Breast epithelium (tissue), 4 donors: ENCODE measurements at regions not wholly inside any gene's neighbourhood (a gene's known extent, or its start where the extent isn't known, plus 50 kb on each side); places are given as distances from the start of the nearest gene placed in this dataset.
"Not testable (repeated sequence)": the region's sequence is repeated elsewhere in the genome, so short reads cannot be mapped to it uniquely, and the experiment has no call there.

ENCODE experiments used
- DNase-seq, 2 donors: peaks; one replicate each; pipeline ENCODE4 v3.0.0-alpha.2; 2019; ENCODE audit warnings: low spot score in 2 of 2
- H3K27ac ChIP-seq, 2 donors: fragments of 200-600 bp; sonication (generic) in 1 of 2; one replicate each; pipeline ENCODE4 v1.5.1; 2016 to 2019; ENCODE audit warnings: mild to moderate bottlenecking in 1 of 2
- H3K27me3 ChIP-seq, 2 donors: fragments of 200-600 bp; sonication (generic) in 1 of 2; one replicate each; pipeline versions ENCODE4 v1.5.1 to v1.6.0; 2017 to 2019; ENCODE audit warnings: control low read depth in 1 of 2, mild to moderate bottlenecking in 1 of 2
- H3K36me3 ChIP-seq: fragments of 200-600 bp; one replicate; pipeline ENCODE4 v1.5.1; 2019
- H3K4me1 ChIP-seq, 2 donors: fragments of 200-600 bp; sonication (generic); one replicate each; pipeline ENCODE4 v1.5.1; 2016 to 2019; ENCODE audit warnings: control low read depth in 1 of 2
- H3K4me3 ChIP-seq, 3 donors: fragments of 200-600 bp; sonication (generic); 1 replicate in 2 of 3; 2 replicates in 1 of 3; pipeline ENCODE4 v1.5.1; 2016 to 2019; ENCODE audit warnings: mild to moderate bottlenecking in 3 of 3, moderate library complexity in 2 of 3
- H3K9me3 ChIP-seq, 2 donors: fragments of 200-600 bp; sonication (generic) in 1 of 2; one replicate each; pipeline ENCODE4 v1.5.1; 2016 to 2019; ENCODE audit warnings: control low read depth in 1 of 2
- POLR2A ChIP-seq: fragments of 450-650 bp; IDR thresholded peaks from one replicate; pipeline ENCODE4 v1.6.1; 2016; ENCODE audit warnings: antibody characterized with exemption, mild to moderate bottlenecking, moderate library complexity
- POLR2AphosphoS5 ChIP-seq, 3 donors: sonication (generic); formaldehyde crosslinking; IDR thresholded peaks; one replicate each; pipeline ENCODE4 v1.6.1; 2017; ENCODE audit warnings: antibody characterized with exemption in 3 of 3
- intact Hi-C: fragments of 100-400 bp; cut with DNase I; formaldehyde crosslinking; loops from one replicate; pipeline ENCODE4 v1.15.1; 2023; ENCODE audit warnings: low total_unique reads
- TF ChIP-seq, protein P1 (sequence below), 3 donors: fragments of 450-650 bp; IDR thresholded peaks; one replicate each; pipeline ENCODE4 v1.5.1; 2016 to 2017; ENCODE audit warnings: antibody characterized with exemption in 3 of 3, mild to moderate bottlenecking in 3 of 3, moderate library complexity in 3 of 3

DNA sequence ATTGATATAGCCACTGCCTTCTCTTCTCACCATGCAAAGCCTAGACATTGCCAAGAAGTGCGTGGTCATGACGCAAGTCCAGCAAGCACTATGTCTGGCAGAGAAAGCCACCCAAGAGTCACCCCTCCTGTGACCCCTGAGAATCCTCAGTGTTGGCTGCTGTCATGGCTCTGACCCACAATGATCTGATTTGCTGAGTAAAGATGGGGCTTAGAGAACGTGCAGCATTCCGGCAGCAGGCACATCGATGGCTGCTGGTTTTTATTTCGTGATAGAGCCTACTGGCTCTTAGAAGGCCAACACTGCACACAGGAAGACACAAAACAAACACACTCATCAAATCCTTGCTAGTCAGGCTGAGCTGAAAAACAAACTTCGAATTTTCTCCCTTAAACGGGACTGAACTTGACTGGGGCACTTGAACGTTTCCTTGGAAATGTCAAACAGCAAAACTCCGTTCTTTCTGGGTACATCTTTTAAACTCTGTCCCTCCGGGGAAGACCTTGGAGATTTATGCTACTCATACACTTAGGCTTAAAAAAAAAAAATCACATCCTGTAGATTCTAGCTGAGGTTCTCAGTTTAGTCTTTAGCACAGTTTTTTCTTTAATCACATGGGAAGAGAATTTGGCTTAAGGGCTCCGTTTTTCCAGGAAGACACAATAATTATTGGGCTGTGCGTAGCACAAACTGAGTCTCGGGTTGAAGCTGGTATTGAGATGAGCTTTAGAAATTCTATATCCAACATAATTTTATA is 88.2 kb upstream of the BASP1 start:
- intact Hi-C loops: loop anchor here (10.0 kb wide), 1 partner anchor 444 kb away; no protein-coding TSS in a partner anchor

GRCh38 chr5:17130302-17130701 is 87.1 kb upstream of the BASP1 start:
- H3K27ac ChIP-seq, H3K4me1 ChIP-seq, H3K27me3 ChIP-seq, H3K4me3 ChIP-seq, intact Hi-C loops, DNase-seq, H3K9me3 ChIP-seq, H3K36me3 ChIP-seq: not testable (repeated sequence)

More for the DNA sequence above, 88.2 kb upstream of the BASP1 start:
- no peaks in the 10 kb centered on the region for H3K36me3 ChIP-seq
- DNase-seq: no peak
- TF ChIP-seq POLR2A: no peak
- TF ChIP-seq POLR2AphosphoS5 (IDR thresholded peaks at IDR 0.05): no peak
- TF ChIP-seq, protein P1, sequence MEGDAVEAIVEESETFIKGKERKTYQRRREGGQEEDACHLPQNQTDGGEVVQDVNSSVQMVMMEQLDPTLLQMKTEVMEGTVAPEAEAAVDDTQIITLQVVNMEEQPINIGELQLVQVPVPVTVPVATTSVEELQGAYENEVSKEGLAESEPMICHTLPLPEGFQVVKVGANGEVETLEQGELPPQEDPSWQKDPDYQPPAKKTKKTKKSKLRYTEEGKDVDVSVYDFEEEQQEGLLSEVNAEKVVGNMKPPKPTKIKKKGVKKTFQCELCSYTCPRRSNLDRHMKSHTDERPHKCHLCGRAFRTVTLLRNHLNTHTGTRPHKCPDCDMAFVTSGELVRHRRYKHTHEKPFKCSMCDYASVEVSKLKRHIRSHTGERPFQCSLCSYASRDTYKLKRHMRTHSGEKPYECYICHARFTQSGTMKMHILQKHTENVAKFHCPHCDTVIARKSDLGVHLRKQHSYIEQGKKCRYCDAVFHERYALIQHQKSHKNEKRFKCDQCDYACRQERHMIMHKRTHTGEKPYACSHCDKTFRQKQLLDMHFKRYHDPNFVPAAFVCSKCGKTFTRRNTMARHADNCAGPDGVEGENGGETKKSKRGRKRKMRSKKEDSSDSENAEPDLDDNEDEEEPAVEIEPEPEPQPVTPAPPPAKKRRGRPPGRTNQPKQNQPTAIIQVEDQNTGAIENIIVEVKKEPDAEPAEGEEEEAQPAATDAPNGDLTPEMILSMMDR (IDR thresholded peaks at IDR 0.05): no peak
- H3K4me3 ChIP-seq: no peak overlapping the region
- H3K4me1 ChIP-seq: no peaks in the 10 kb centered on the region
- no peaks in the 10 kb centered on the region for H3K27me3 ChIP-seq
- no peaks in the 10 kb centered on the region for H3K9me3 ChIP-seq
- H3K27ac ChIP-seq: no peak overlapping the region

- no peak overlapping the region for H3K27ac ChIP-seq
- H3K4me3 ChIP-seq: no peak overlapping the region
- no peaks in the 10 kb centered on the region for H3K36me3 ChIP-seq
- no peaks in the 10 kb centered on the region for H3K4me1 ChIP-seq
- no peaks in the 10 kb centered on the region for H3K9me3 ChIP-seq
- no peak for DNase-seq
- no peaks in the 10 kb centered on the region for H3K27me3 ChIP-seq
- intact Hi-C loops: no loop called here
- TF ChIP-seq POLR2AphosphoS5 (IDR thresholded peaks at IDR 0.05) (no peak), POLR2A (no peak)
- TF ChIP-seq, protein P1 (IDR thresholded peaks at IDR 0.05): peak; percentile 60 to 71 (median 65)
Observed at GRCh38 chr5:17132444-17133083, 84.9 kb upstream of the BASP1 start.

GRCh38 chr5:17135050-17135449 is 82.4 kb upstream of the BASP1 start:
- Histone ChIP-seq H3K27ac (no peak overlapping the region), H3K4me1 (no peaks in the 10 kb centered on the region), H3K9me3 (no peaks in the 10 kb centered on the region), H3K36me3 (no peaks in the 10 kb centered on the region), H3K4me3 (no peak overlapping the region), H3K27me3 (no peaks in the 10 kb centered on the region)
- intact Hi-C loops: no loop called here
- no peak for DNase-seq
- TF ChIP-seq, protein P1 (IDR thresholded peaks at IDR 0.05): no peak
- no peak for TF ChIP-seq POLR2A
- TF ChIP-seq POLR2AphosphoS5 (IDR thresholded peaks at IDR 0.05): no peak

DNA sequence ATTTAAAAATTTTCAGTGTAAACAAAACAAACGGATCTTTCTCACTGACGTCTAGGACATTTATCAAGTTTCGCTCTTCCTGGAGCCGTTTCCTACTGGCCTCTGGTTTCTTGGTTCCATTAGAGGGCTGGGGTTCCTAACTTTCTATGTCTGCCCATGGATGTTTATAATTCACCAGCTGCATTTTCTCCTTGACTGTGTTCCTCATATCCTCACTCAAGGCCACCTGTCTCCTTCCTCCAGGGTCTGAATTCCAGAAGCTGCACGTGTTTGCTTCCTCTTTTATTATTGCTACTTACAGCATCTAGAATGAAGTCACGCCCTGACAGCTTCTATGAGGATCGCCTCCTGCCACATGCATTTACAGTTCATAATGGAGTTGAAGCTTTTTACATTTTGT is 74.1 kb upstream of the BASP1 start:
- H3K9me3 ChIP-seq: no peaks in the 10 kb centered on the region
- no peaks in the 10 kb centered on the region for H3K4me1 ChIP-seq
- intact Hi-C loops: no loop called here
- no peak overlapping the region for H3K4me3 ChIP-seq
- no peaks in the 10 kb centered on the region for H3K36me3 ChIP-seq
- DNase-seq: no peak
- TF ChIP-seq, protein P1 (IDR thresholded peaks at IDR 0.05): no peak
- no peak for TF ChIP-seq POLR2AphosphoS5 (IDR thresholded peaks at IDR 0.05)
- no peak for TF ChIP-seq POLR2A
- H3K27ac ChIP-seq: no peak overlapping the region
- no peaks in the 10 kb centered on the region for H3K27me3 ChIP-seq
